Left lung (tissue), 4 donors: ENCODE measurements at regions not wholly inside any gene's neighbourhood (a gene's known extent, or its start where the extent isn't known, plus 50 kb on each side); places are given as distances from the start of the nearest gene placed in this dataset.

Source experiments
- ATAC-seq: fragments of 200-7000 bp; cut with Tn5 transposase; one replicate; pipeline ENCODE4 v1.9.1; 2020; ENCODE audit warnings: moderate library complexity
- DNase-seq, 4 donors: peaks; one replicate each; pipeline ENCODE4 v3.0.0-alpha.2; 2013 to 2020
- H3K27ac ChIP-seq, 2 donors: fragments of 200-600 bp; sonication (generic) in 1 of 2; one replicate each; pipeline versions ENCODE4 v1.5.0 to v1.8.0; 2020 to 2021
- H3K27me3 ChIP-seq, 2 donors: fragments of 200-600 bp; sonication (generic) in 1 of 2; one replicate each; pipeline versions ENCODE4 v1.5.0 to v1.8.0; 2020 to 2021
- H3K36me3 ChIP-seq, 2 donors: fragments of 200-600 bp; sonication (generic) in 1 of 2; one replicate each; pipeline versions ENCODE4 v1.5.0 to v1.8.0; 2020 to 2021
- H3K4me1 ChIP-seq, 2 donors: fragments of 200-600 bp; one replicate each; pipeline ENCODE4 v1.8.0; 2021
- H3K4me3 ChIP-seq, 2 donors: fragments of 200-600 bp; sonication (generic) in 1 of 2; one replicate each; pipeline versions ENCODE4 v1.5.0 to v1.8.0; 2020 to 2021; ENCODE audit warnings: mild to moderate bottlenecking in 1 of 2
- H3K9me3 ChIP-seq, 2 donors: fragments of 200-600 bp; sonication (generic) in 1 of 2; one replicate each; pipeline versions ENCODE4 v1.5.0 to v1.8.0; 2020 to 2021
- intact Hi-C, 2 donors: fragments of 100-400 bp; cut with DNase I; formaldehyde crosslinking; loops; one replicate each; pipeline versions ENCODE4 v1.11.2 to v1.14.2; 2022
- TF ChIP-seq, protein P1 (sequence below), 2 donors: fragments of 200-600 bp; sonication (generic) in 1 of 2; IDR thresholded peaks; one replicate each; pipeline versions ENCODE4 v1.5.0 to v1.8.0; 2021; ENCODE audit warnings: antibody characterized with exemption in 2 of 2
- donor health status: DM: no; HTN: yes; CAD: no.
- donor health status: DM: no; HTN: no; CAD: no.

DNA sequence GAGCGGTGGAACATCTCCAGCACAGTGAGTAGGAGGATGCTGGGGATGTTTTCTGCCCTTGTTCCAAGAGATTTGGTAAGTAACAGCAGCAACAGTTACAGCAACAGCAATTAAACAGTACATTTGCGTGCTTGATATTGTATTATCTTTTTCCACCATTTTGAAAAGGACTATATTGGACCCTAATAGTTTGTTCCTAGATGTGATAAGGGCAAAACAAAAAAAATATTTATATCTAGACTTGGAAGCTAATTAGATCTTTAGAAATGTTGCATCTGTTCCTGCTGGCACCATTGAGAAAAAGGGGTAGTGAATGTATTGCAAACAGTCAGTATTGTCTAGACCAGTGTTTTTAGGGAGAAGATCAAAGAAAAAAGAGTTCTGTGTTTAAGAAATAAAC lies 759.9 kb downstream of the JRKL start:
- Histone ChIP-seq H3K9me3 (peaks cover 0 to 6% of the 10 kb centered on the region in 2 donors), H3K36me3 (no peaks in the 10 kb centered on the region), H3K27me3 (no peaks in the 10 kb centered on the region), H3K27ac (no peak overlapping the region), H3K4me1 (no peaks in the 10 kb centered on the region), H3K4me3 (no peak overlapping the region)
- ATAC-seq (no peak), DNase-seq (peak in 2 of 4 donors; percentile 17 to 28)
- intact Hi-C loops = no loop called here
- TF ChIP-seq, protein P1, sequence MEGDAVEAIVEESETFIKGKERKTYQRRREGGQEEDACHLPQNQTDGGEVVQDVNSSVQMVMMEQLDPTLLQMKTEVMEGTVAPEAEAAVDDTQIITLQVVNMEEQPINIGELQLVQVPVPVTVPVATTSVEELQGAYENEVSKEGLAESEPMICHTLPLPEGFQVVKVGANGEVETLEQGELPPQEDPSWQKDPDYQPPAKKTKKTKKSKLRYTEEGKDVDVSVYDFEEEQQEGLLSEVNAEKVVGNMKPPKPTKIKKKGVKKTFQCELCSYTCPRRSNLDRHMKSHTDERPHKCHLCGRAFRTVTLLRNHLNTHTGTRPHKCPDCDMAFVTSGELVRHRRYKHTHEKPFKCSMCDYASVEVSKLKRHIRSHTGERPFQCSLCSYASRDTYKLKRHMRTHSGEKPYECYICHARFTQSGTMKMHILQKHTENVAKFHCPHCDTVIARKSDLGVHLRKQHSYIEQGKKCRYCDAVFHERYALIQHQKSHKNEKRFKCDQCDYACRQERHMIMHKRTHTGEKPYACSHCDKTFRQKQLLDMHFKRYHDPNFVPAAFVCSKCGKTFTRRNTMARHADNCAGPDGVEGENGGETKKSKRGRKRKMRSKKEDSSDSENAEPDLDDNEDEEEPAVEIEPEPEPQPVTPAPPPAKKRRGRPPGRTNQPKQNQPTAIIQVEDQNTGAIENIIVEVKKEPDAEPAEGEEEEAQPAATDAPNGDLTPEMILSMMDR (IDR thresholded peaks at IDR 0.05) = no peak

DNA sequence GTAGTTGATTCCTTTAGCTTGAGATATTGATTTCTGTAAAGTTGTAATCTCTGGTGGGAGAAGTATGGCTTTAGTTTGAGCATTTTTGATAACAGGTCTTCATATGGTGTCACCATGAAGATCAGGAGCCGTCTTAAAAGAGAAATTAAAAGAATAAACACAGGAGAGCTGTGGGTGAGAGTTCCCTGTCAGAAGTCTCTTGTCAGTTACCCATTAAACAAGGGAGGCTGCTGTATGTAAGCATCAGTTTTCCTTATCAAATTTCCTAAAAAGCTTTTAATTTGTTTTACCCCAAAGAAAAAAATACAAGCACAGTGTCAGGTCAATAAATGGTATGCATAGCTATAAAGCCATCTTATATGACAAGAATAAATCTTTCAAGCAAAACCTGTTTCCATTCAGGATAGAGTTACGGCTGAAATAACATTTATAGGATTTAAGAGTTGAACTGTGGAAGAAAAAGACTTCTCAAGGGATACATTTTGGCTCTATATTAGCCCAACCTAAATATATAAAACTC lies 767.5 kb downstream of the JRKL start:
- ATAC-seq = no peak
- TF ChIP-seq, protein P1 (IDR thresholded peaks at IDR 0.05) = no peak
- Histone ChIP-seq H3K4me1 (no peaks in the 10 kb centered on the region), H3K27ac (no peak overlapping the region), H3K36me3 (no peaks in the 10 kb centered on the region), H3K4me3 (no peak overlapping the region), H3K27me3 (no peaks in the 10 kb centered on the region), H3K9me3 (no peaks in the 10 kb centered on the region)
- intact Hi-C loops = no loop called here
- no peak for DNase-seq

GRCh38 chr11:97158243-97158642 lies 768.4 kb downstream of the JRKL start:
- TF ChIP-seq, protein P1 (IDR thresholded peaks at IDR 0.05) = no peak
- intact Hi-C loops = no loop called here
- H3K4me3 ChIP-seq = no peak overlapping the region
- H3K36me3 ChIP-seq = no peaks in the 10 kb centered on the region
- H3K9me3 ChIP-seq = no peaks in the 10 kb centered on the region
- H3K27me3 ChIP-seq = no peaks in the 10 kb centered on the region
- H3K27ac ChIP-seq = no peak overlapping the region
- DNase-seq (peak in 1 of 4 donors; percentile 4), ATAC-seq (no peak)
- no peaks in the 10 kb centered on the region for H3K4me1 ChIP-seq

DNA sequence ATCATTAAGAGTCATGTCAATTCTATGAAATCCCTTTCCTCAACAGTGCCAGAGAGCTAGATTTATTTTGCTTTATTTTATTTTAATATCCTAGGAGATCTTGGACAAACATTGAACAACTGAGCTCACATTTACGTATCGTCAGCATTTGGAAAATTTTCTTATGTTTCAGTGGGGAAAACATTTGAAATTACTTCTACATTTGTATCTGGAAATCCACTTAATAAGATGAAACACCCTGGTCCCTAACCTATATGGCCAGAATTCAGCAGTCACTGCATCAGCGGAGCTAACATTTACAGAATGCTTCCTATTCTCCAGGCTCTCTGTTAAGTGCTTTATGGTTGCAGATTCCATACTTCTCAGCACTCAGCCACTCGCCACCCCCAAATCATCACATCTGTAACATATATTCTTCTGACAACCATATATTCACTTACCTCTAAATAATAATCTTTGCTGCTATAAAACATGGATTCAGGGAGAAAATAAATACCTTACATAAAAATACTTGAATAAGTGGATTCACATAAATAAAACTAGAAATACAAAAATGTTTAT lies 773.9 kb downstream of the JRKL start:
- DNase-seq = no peak
- H3K36me3 ChIP-seq = no peaks in the 10 kb centered on the region
- TF ChIP-seq, protein P1 (IDR thresholded peaks at IDR 0.05) = no peak
- no peak overlapping the region for H3K4me3 ChIP-seq
- H3K4me1 ChIP-seq = no peaks in the 10 kb centered on the region
- H3K9me3 ChIP-seq = no peaks in the 10 kb centered on the region
- no peak overlapping the region for H3K27ac ChIP-seq
- no peak for ATAC-seq
- intact Hi-C loops = no loop called here
- no peaks in the 10 kb centered on the region for H3K27me3 ChIP-seq

DNA sequence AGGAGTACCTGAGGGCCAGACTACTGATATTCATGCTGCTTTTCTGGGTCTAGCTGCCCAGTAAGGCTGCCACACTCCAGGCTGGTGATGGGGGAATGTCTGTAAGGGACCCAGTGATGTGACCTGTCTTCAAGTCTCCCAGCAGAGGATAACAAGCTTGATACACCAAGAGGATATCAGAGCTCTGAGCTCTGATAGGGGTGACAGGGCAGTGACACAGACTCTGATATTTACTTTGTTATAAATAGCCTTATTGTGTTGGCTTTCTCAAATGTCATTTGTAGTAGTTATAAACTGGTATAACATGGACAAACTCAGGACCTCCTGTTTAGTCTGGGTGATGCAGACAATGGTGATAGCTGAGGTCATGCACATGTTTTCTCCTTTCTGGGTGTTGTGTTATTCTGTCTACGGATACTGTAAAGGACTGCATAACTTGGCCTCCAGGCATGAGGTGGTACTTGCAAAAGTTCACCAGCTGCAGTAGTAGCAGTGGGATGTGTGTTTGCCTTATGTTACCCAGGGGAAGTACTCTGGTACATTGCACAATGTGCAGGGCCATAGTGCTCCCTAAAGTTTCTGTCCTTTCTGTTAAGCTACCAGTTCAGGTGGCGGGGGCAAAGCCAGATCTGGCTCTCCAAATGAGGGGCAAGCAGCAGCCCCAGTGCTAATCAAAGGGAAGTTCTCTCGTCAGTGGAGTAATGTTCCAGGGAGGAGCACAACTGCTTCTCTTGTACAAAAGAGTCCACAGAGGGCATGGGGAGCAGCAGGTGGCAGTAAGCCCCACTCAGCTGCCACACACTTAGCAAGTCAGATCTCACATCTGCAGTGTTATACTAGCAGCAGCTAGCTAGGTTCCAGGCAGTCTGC lies 812.2 kb downstream of the JRKL start:
- intact Hi-C loops = no loop called here
- no peak for ATAC-seq

More for the DNA sequence above, 812.2 kb downstream of the JRKL start:
- no peaks in the 10 kb centered on the region for H3K36me3 ChIP-seq
- TF ChIP-seq, protein P1 (IDR thresholded peaks at IDR 0.05) = no peak
- H3K9me3 ChIP-seq = peaks cover 0 to 16% of the 10 kb centered on the region in 2 donors
- no peak overlapping the region for H3K27ac ChIP-seq
- no peak overlapping the region for H3K4me3 ChIP-seq
- H3K27me3 ChIP-seq = no peaks in the 10 kb centered on the region
- no peak for DNase-seq
- H3K4me1 ChIP-seq = no peaks in the 10 kb centered on the region
